Uterus (tissue), 2 donors: ENCODE measurements at regions not wholly inside any gene's neighbourhood (a gene's known extent, or its start where the extent isn't known, plus 50 kb on each side); places are given as distances from the start of the nearest gene placed in this dataset.

ENCODE experiments used
- POLR2A ChIP-seq, 2 donors: fragments of 450-650 bp; IDR thresholded peaks; one replicate each; pipeline ENCODE4 v1.6.1; 2016; ENCODE audit warnings: antibody characterized with exemption in 2 of 2, mild to moderate bottlenecking in 1 of 2, moderate library complexity in 1 of 2
- TF ChIP-seq, protein P1 (sequence below), 4 experiments: fragments of 200-600 bp in 2 of 4; fragments of 450-650 bp in 2 of 4; sonication (generic) in 2 of 4; IDR thresholded peaks; one replicate each; pipeline ENCODE4 v1.5.1; 2016 to 2019; ENCODE audit warnings: antibody characterized with exemption in 4 of 4, mild to moderate bottlenecking in 2 of 4, moderate library complexity in 1 of 4

- TF ChIP-seq, protein P1, sequence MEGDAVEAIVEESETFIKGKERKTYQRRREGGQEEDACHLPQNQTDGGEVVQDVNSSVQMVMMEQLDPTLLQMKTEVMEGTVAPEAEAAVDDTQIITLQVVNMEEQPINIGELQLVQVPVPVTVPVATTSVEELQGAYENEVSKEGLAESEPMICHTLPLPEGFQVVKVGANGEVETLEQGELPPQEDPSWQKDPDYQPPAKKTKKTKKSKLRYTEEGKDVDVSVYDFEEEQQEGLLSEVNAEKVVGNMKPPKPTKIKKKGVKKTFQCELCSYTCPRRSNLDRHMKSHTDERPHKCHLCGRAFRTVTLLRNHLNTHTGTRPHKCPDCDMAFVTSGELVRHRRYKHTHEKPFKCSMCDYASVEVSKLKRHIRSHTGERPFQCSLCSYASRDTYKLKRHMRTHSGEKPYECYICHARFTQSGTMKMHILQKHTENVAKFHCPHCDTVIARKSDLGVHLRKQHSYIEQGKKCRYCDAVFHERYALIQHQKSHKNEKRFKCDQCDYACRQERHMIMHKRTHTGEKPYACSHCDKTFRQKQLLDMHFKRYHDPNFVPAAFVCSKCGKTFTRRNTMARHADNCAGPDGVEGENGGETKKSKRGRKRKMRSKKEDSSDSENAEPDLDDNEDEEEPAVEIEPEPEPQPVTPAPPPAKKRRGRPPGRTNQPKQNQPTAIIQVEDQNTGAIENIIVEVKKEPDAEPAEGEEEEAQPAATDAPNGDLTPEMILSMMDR (IDR thresholded peaks at IDR 0.05) = no peak
- TF ChIP-seq POLR2A (IDR thresholded peaks at IDR 0.05) = no peak
Observed at GRCh38 chr5:58048185-58048925, 411.5 kb downstream of the PLK2 start.
